SH-SY5Y (cell line): ENCODE measurements at regions not wholly inside any gene's neighbourhood (a gene's known extent, or its start where the extent isn't known, plus 50 kb on each side); places are given as distances from the start of the nearest gene placed in this dataset.

Source experiments
- GATA2 ChIP-seq: IDR thresholded peaks from 2 replicates; pipeline ENCODE4 v1.6.1; 2011; ENCODE audit warnings: mild to moderate bottlenecking, low read depth, low read length
- GATA3 ChIP-seq: IDR thresholded peaks from 2 replicates; pipeline ENCODE4 v1.6.1; 2011; ENCODE audit warnings: low read depth, mild to moderate bottlenecking, low read length, moderate library complexity

- TF ChIP-seq GATA2: no peak
- no peak for TF ChIP-seq GATA3
Observed at GRCh38 chr4:180698550-180699195, 1544.5 kb upstream of the TENM3 start.

- TF ChIP-seq GATA3 (no peak), GATA2 (no peak)
Observed at GRCh38 chr4:180706766-180707165, 1536.4 kb upstream of the TENM3 start.

GRCh38 chr4:180710628-180711337, 1532.4 kb upstream of the TENM3 start:
- TF ChIP-seq GATA2: no peak
- TF ChIP-seq GATA3: no peak

GRCh38 chr4:180717451-180718033, 1525.7 kb upstream of the TENM3 start:
- TF ChIP-seq GATA2: no peak
- no peak for TF ChIP-seq GATA3

GRCh38 chr4:180721356-180721755, 1521.8 kb upstream of the TENM3 start:
- no peak for TF ChIP-seq GATA3
- TF ChIP-seq GATA2: no peak

- no peak for TF ChIP-seq GATA2
- TF ChIP-seq GATA3: no peak
Observed at GRCh38 chr4:180726611-180727010, 1516.6 kb upstream of the TENM3 start.

- TF ChIP-seq GATA3: no peak
- TF ChIP-seq GATA2: no peak
Observed at GRCh38 chr4:180727478-180727877, 1515.7 kb upstream of the TENM3 start.

- TF ChIP-seq GATA2 (no peak), GATA3 (no peak)
Observed at GRCh38 chr4:180734753-180735432, 1508.3 kb upstream of the TENM3 start.

- no peak for TF ChIP-seq GATA3
- no peak for TF ChIP-seq GATA2
Observed at GRCh38 chr4:180741703-180742102, 1501.5 kb upstream of the TENM3 start.

- peak; percentile 54 for TF ChIP-seq GATA2
- no peak for TF ChIP-seq GATA3
Observed at GRCh38 chr4:180745019-180745418, 1498.2 kb upstream of the TENM3 start.

- no peak for TF ChIP-seq GATA3
- no peak for TF ChIP-seq GATA2
Observed at GRCh38 chr4:180751009-180751408, 1492.2 kb upstream of the TENM3 start.

- TF ChIP-seq GATA3 (no peak), GATA2 (no peak)
Observed at GRCh38 chr4:180757927-180758326, 1485.3 kb upstream of the TENM3 start.

GRCh38 chr4:180766045-180766444, 1477.2 kb upstream of the TENM3 start:
- no peak for TF ChIP-seq GATA2
- TF ChIP-seq GATA3: no peak

GRCh38 chr4:180766944-180767729, 1476.1 kb upstream of the TENM3 start:
- TF ChIP-seq GATA3 (no peak), GATA2 (no peak)

- TF ChIP-seq GATA2: no peak
- no peak for TF ChIP-seq GATA3
Observed at GRCh38 chr4:180768610-180769009, 1474.6 kb upstream of the TENM3 start.
